Medulla oblongata (tissue), 1 donor: ENCODE measurements at regions not wholly inside any gene's neighbourhood (a gene's known extent, or its start where the extent isn't known, plus 50 kb on each side); places are given as distances from the start of the nearest gene placed in this dataset.

ENCODE experiments used
- DNase-seq: peaks from one replicate; pipeline ENCODE4 v3.0.0-alpha.2; 2015; ENCODE audit errors: extremely low spot score

GRCh38 chr22:23522623-23523251 is 57.4 kb downstream of the IGLL1 start:
- DNase-seq: no peak

GRCh38 chr22:23521441-23522113 is 58.5 kb downstream of the IGLL1 start:
- DNase-seq: peak; percentile 93

- peak; percentile 22 for DNase-seq
Measured at GRCh38 chr22:23520863-23521440, 59.1 kb downstream of the IGLL1 start.

DNA sequence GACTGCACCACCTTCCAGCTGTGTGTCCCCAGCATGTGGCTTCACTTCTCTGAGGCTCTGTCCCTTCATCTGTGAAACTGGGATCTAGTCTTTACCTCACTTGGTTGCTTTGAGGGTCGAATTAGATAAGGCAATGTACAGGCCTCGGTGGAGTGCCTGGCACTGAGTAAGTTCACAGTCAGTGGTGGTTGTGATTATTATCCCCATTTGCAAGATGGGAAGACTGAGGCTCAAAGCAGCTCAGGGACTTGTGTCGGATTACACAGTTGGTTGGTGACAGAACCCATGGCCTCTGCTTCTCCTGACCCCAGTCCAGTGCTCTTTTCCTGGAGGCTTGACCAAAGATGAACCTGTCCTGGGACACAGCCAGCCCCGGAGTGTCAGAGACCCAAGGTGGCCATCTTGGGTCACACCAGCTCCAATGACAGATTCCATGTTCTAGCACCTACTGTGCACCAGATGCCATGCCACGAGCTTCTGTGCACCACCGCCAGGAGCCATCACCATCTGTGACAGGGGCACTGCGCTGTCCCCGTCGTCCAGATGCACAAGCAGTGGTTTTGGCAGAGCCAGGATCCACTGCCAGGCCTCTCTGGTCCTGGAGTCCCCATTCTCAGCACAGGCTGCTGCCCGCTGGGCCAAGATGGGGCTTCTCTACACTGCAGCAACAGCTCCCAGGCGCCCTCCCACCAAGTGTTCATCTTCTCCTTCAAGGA is 60.5 kb downstream of the IGLL1 start:
- no peak for DNase-seq

GRCh38 chr22:23518376-23519187 is 61.5 kb downstream of the IGLL1 start:
- no peak for DNase-seq

- DNase-seq: no peak
Measured at GRCh38 chr22:23517804-23518375, 62.2 kb downstream of the IGLL1 start.

- no peak for DNase-seq
Measured at GRCh38 chr22:23516304-23516703, 63.8 kb downstream of the IGLL1 start.

DNA sequence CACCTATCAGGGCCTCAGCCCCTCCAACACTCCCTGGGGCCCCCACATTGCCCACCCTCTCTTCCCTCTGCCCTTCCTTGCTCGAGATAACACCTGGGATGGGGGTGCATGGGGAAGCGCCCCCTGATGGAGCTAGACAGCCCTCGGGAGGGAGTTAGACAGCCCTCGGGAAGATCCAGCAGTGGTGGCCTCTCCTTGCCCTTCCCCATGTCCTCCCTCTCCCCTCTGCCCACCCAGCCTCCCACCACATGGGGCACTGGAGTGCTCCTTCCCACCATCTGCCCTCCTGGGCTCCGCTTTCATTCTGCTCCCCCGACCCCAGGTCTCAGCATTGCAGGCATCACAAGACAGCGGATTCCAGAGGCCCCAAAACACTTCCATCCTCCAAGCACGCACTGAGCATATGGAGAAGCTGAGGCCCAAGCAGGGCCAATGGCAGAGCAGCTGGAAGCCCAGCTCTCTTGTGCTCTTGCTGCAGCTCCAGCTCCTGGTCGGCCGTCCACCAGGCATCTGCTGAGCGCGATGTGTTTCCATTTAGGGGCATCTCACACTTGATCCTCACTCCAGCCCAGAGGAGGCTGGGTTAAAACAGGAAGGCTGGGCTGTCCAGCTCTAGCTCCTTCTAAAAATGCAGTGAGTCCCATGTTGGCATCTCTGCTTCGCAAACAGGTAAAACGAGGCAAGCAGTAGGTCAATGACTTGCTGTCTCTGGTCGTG is 65.6 kb downstream of the IGLL1 start:
- no peak for DNase-seq

DNA sequence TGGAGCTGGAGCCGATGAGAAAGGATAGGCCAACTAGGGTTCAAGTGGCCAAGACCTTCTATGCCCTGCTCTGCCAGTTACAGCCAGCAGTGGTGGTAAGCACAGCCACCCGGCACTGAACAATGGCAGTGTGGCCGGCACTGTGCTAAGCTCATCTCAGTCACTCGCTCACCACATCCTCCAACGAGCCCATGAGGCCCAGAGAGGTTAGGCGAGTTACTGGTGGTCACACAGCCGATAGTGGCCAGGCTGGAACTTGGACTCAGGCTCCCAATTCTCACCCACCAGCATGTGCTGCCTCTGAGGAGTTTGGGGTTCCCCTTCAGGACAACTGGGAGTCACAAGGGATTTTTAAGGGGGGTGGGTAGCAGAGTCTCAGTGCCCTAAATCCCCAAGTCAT is 66.4 kb downstream of the IGLL1 start:
- DNase-seq: no peak

DNA sequence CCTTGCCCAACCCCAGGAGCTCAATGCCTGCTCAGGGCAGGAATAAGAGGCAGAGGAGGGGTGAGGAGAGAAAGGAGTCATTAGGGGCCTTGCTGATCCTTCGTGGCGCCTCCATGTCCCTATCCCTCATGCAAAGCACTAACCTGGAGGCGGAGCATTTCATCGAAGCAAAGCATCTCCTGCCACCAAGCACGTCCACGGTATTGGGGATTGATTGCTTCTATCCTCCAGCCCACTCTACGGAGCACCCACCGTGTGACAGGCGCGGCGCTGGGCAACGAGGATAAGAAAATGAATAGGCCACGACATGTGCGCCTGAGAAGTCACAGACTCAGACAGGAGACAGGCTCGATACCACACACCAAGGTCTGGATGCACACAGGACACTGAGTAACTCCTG is 67.0 kb downstream of the IGLL1 start:
- DNase-seq: no peak

DNA sequence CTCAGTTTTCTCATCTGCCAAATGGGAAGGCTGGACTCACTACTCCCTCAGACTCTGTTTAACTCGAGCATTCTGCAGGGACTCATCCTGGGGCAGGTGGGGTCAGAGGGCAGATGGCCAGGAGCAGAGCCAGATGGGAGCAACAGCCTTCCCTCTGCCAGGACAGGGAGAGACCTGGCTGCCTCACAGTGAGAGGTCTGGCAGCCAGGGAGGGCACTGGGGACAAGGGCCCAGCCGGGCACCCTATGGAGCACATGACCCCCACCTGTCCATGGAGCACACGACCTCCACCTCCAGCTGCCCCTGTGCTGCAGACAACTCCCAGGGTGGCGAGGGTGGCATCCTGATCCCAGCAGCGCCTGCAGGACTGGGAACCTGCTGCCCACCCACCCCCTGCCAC is 67.4 kb downstream of the IGLL1 start:
- DNase-seq: no peak

GRCh38 chr22:23512348-23512705 is 67.8 kb downstream of the IGLL1 start:
- DNase-seq: no peak

DNA sequence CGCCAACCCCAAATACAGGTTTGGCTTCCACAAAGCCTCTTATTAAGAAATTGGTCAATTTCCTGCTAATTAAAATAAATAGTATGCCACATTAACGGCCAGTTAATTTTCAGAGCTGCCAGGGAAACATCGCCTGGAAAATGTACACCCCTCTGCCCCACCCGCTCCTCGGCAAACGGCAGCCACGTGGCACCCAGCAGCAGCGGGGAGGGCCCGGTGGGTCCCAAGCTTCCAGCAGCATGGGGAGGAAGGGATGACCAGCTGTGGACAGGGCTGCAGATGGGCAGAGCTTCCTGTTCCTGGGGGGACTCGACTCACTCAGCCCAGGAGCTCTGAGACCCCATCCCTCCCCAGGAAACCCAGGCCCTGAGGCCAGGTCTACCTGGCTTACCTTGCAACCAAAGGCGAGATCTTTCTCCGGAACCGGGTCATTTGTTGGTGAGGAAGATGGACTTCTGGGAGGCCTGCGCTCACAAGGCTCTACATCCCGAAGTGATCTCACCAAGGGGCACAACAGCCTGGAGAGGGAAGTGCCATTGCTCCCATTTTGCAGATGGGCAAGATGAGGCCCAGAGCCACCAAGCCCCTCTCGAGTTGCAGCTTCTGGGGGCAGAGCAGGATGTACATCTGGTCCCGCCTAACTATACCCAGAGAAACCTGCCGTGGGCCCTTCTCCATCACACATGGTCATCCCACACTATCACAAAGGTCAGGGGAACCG is 68.3 kb downstream of the IGLL1 start:
- no peak for DNase-seq

DNA sequence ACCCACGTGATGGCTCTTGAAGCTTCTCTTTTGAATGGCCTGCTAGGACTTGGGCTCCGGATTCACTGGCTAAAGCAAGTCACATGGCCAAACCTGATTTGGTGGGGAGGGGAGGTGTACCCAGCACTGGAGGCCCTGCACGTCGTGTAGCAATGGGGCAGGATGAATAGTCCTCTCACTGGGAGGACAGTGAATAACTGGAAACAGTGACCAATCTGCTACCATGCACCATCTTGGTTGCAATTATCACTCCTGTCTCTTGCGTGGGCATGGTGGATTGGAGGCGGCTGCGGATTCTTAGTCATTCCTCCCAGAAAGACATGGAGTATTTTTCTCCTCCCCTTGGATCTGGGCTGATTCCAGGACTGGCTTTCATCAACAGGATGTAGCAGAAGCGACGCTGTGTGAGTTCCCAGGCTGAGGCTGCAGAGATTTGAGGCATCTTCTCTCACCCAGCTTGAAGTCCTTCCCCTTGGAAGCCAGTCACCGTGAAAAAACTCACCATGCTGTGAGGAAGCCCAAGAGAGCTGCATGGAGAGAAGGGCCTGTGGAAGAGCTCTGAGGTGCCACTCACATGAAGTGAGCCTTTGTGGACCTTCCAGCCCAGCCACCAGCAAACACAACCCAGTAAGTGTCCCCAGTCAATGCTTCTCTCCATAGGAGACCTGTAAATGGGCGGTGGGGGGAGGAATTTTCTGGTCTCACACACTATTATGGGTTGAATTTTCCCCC is 70.4 kb downstream of the IGLL1 start:
- no peak for DNase-seq

DNA sequence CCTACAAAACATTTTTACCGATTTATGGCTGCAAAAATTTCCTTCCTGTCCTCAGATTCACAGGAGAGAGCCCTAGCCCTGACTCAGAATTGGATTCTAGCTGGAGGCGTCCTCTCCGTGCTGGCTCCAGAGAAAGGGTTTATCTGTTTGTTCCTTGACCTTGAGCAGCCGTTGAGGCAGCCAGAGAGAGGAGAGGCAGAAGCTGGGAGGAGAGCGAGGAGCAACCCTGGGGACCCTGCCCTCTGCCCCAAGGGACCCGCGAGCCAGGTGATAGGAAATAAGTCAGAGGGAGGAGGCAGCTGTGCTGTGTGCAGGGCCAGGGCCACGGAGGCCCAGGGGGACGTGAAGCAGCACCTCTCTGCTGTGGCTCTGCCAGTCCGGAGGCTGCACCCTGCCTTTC is 75.6 kb downstream of the IGLL1 start:
- DNase-seq: no peak

- no peak for DNase-seq
Measured at GRCh38 chr22:23503736-23504440, 76.2 kb downstream of the IGLL1 start.

- no peak for DNase-seq
Measured at GRCh38 chr22:23503142-23503541, 76.9 kb downstream of the IGLL1 start.

DNA sequence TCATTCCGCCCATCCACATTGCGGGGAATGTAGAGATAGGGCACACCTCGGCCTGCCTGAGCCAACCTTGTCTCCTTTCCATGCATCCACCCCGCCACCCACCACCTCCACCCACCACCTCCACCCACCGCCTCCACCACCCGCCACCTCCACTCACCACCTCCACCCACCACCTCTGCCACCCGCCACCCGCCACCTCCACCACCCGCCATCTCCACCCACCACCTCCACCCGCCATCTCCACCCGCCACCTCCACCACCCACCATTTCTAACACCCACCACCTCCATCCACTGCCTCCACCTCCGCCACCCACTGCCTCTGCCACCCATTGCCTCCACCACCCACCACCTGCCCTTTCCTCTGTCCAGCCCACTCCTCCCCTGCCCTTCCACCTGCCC is 78.4 kb downstream of the IGLL1 start:
- no peak for DNase-seq

- no peak for DNase-seq
Measured at GRCh38 chr22:23501261-23501619, 78.8 kb downstream of the IGLL1 start.
